DND-41 (cell line): ENCODE measurements at regions not wholly inside any gene's neighbourhood (a gene's known extent, or its start where the extent isn't known, plus 50 kb on each side); places are given as distances from the start of the nearest gene placed in this dataset.
"Not testable (repeated sequence)": the region's sequence is repeated elsewhere in the genome, so short reads cannot be mapped to it uniquely, and the experiment has no call there.

ENCODE experiments used
- EZH2 ChIP-seq: IDR thresholded peaks from 3 replicates; pipeline ENCODE4 v1.6.1; 2012; ENCODE audit warnings: borderline replicate concordance, low read depth, mild to moderate bottlenecking, moderate library complexity, low read length, inconsistent platforms; ENCODE audit not compliant: severe bottlenecking
- TF ChIP-seq, protein P1 (sequence below): IDR thresholded peaks from 2 replicates; pipeline ENCODE4 v1.5.1; 2012; ENCODE audit warnings: borderline replicate concordance, low read length, moderate library complexity, mild to moderate bottlenecking; ENCODE audit not compliant: poor library complexity, severe bottlenecking; ENCODE audit errors: extremely low read depth

DNA sequence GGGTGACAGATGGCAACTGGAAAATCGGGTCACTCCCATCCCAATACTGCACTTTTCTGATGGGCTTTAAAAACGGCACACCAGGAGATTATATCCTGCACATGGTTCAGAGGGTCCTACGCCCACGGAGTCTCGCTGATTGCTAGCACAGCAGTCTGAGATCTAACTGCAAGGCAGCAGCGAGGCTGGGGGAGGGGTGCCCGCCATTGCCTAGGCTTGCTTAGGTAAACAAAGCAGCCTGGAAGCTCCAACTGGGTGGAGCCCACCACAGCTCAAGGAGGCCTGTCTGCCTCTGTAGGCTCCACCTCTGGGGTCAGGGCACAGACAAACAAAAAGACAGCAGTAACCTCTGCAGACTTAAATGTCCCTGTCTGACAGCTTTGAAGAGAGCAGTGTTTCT, 158.7 kb upstream of the MOCS2 start:
- TF ChIP-seq, protein P1, sequence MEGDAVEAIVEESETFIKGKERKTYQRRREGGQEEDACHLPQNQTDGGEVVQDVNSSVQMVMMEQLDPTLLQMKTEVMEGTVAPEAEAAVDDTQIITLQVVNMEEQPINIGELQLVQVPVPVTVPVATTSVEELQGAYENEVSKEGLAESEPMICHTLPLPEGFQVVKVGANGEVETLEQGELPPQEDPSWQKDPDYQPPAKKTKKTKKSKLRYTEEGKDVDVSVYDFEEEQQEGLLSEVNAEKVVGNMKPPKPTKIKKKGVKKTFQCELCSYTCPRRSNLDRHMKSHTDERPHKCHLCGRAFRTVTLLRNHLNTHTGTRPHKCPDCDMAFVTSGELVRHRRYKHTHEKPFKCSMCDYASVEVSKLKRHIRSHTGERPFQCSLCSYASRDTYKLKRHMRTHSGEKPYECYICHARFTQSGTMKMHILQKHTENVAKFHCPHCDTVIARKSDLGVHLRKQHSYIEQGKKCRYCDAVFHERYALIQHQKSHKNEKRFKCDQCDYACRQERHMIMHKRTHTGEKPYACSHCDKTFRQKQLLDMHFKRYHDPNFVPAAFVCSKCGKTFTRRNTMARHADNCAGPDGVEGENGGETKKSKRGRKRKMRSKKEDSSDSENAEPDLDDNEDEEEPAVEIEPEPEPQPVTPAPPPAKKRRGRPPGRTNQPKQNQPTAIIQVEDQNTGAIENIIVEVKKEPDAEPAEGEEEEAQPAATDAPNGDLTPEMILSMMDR = not testable (repeated sequence)
- TF ChIP-seq EZH2 = not testable (repeated sequence)
